ENCODE measurements at regions not wholly inside any gene's neighbourhood (a gene's known extent, or its start where the extent isn't known, plus 50 kb on each side); places are given as distances from the start of the nearest gene placed in this dataset.

GRCh38 chr1:213414911-213415310 lies 363.9 kb downstream of the RPS6KC1 start:
- H3K4me1 Mint-ChIP-seq (ENCODE audit: low read depth) = no peaks in the 10 kb centered on the region

GRCh38 chr1:213415691-213416380 lies 364.8 kb downstream of the RPS6KC1 start:
- CTCF ChIA-PET = no interaction called here

More at GRCh38 chr1:213414911-213415310, 363.9 kb downstream of the RPS6KC1 start:
- H3K27me3 Mint-ChIP-seq = peaks cover 12% of the 10 kb centered on the region
- no peaks in the 10 kb centered on the region for H3K4me1 ChIP-seq (ENCODE audit: insufficient read depth, low read length)
- H3K27me3 ChIP-seq (ENCODE audit: control insufficient read depth in 1 of 2, insufficient read depth in 2 of 2, low read length in 2 of 2) = no peaks in the 10 kb centered on the region
- DNase-seq (no peak), ATAC-seq (ENCODE audit: poor library complexity) (no peak)
- no peak overlapping the region for H3K27ac ChIP-seq (ENCODE audit: low read depth in 1 of 2, low read length in 2 of 2)
- CTCF ChIA-PET = no interaction called here
- peaks cover 0 to 7% of the 10 kb centered on the region in 2 experiments for H3K9me3 ChIP-seq (ENCODE audit: control insufficient read depth in 1 of 2, insufficient read depth in 1 of 2, low read length in 2 of 2)
- no peak overlapping the region for H3K27ac Mint-ChIP-seq
- POLR2A ChIA-PET = no interaction called here
- no peak overlapping the region for H3K4me3 Mint-ChIP-seq
- no peaks in the 10 kb centered on the region for H3K36me3 Mint-ChIP-seq (ENCODE audit: low read depth)
- no peak for TF ChIP-seq CTCF (IDR thresholded peaks at IDR 0.05)
- intact Hi-C loops (cut with DNase I, micrococcal nuclease) = no loop called here
- H3K9me3 Mint-ChIP-seq = no peaks in the 10 kb centered on the region
- H3K4me3 ChIP-seq (ENCODE audit: low read length) = no peak overlapping the region
- no peaks in the 10 kb centered on the region for H3K36me3 ChIP-seq (ENCODE audit: insufficient read depth, low read length)

GRCh38 chr1:213416461-213417224 lies 365.6 kb downstream of the RPS6KC1 start:
- intact Hi-C loops (cut with DNase I, micrococcal nuclease) = no loop called here
- peaks cover 12% of the 10 kb centered on the region for H3K27me3 Mint-ChIP-seq
- Histone ChIP-seq H3K4me3 (ENCODE audit: low read length) (no peak overlapping the region), H3K4me1 (ENCODE audit: insufficient read depth, low read length) (no peaks in the 10 kb centered on the region), H3K9me3 (ENCODE audit: control insufficient read depth in 1 of 2, insufficient read depth in 1 of 2, low read length in 2 of 2) (peaks cover 0 to 7% of the 10 kb centered on the region in 2 experiments), H3K27ac (ENCODE audit: low read depth in 1 of 2, low read length in 2 of 2) (no peak overlapping the region), H3K36me3 (ENCODE audit: insufficient read depth, low read length) (no peaks in the 10 kb centered on the region), H3K27me3 (ENCODE audit: control insufficient read depth in 1 of 2, insufficient read depth in 2 of 2, low read length in 2 of 2) (no peaks in the 10 kb centered on the region)
- H3K4me1 Mint-ChIP-seq (ENCODE audit: low read depth) = no peaks in the 10 kb centered on the region
- H3K36me3 Mint-ChIP-seq (ENCODE audit: low read depth) = no peaks in the 10 kb centered on the region
- CTCF ChIA-PET = no interaction called here
- DNase-seq (no peak), ATAC-seq (ENCODE audit: poor library complexity) (no peak)
- no peak overlapping the region for H3K4me3 Mint-ChIP-seq
- no peak overlapping the region for H3K27ac Mint-ChIP-seq
- POLR2A ChIA-PET = no interaction called here
- H3K9me3 Mint-ChIP-seq = no peaks in the 10 kb centered on the region
- TF ChIP-seq CTCF (IDR thresholded peaks at IDR 0.05) = no peak

More at GRCh38 chr1:213415691-213416380, 364.8 kb downstream of the RPS6KC1 start:
- H3K9me3 Mint-ChIP-seq = no peaks in the 10 kb centered on the region
- ATAC-seq (ENCODE audit: poor library complexity) = no peak
- peaks cover 12% of the 10 kb centered on the region for H3K27me3 Mint-ChIP-seq
- Histone ChIP-seq H3K36me3 (ENCODE audit: insufficient read depth, low read length) (no peaks in the 10 kb centered on the region), H3K4me3 (ENCODE audit: low read length) (no peak overlapping the region), H3K27ac (ENCODE audit: low read depth in 1 of 2, low read length in 2 of 2) (no peak overlapping the region), H3K27me3 (ENCODE audit: control insufficient read depth in 1 of 2, insufficient read depth in 2 of 2, low read length in 2 of 2) (no peaks in the 10 kb centered on the region), H3K4me1 (ENCODE audit: insufficient read depth, low read length) (no peaks in the 10 kb centered on the region), H3K9me3 (ENCODE audit: control insufficient read depth in 1 of 2, insufficient read depth in 1 of 2, low read length in 2 of 2) (peaks cover 0 to 7% of the 10 kb centered on the region in 2 experiments)
- no peak overlapping the region for H3K4me3 Mint-ChIP-seq
- no peak for DNase-seq
- no peak overlapping the region for H3K27ac Mint-ChIP-seq
- POLR2A ChIA-PET = no interaction called here
- H3K36me3 Mint-ChIP-seq (ENCODE audit: low read depth) = no peaks in the 10 kb centered on the region
- TF ChIP-seq CTCF (IDR thresholded peaks at IDR 0.05) = no peak
- intact Hi-C loops (cut with DNase I, micrococcal nuclease) = no loop called here
- no peaks in the 10 kb centered on the region for H3K4me1 Mint-ChIP-seq (ENCODE audit: low read depth)

Data from CD4-positive, alpha-beta T cell (primary cell).